Activated B cell treated with CpG ODN at 0.5 μM for 24 hours (primary cell): ENCODE measurements at regions not wholly inside any gene's neighbourhood (a gene's known extent, or its start where the extent isn't known, plus 50 kb on each side); places are given as distances from the start of the nearest gene placed in this dataset.

Experiments
- ATAC-seq: fragments of 200-7000 bp; cut with Tn5 transposase; one replicate; pipeline ENCODE4 v1.10.0; 2021; ENCODE audit warnings: low read depth, mild to moderate bottlenecking, moderate library complexity
- CTCF ChIA-PET: fragments of 350-600 bp; sonication (Branson Sonifier 250); formaldehyde crosslinking; loops from one replicate; lab custom pipeline; 2021; ENCODE audit warnings: antibody characterized with exemption; lab: Charles Lee
- POLR2A ChIA-PET: fragments of 350-600 bp; sonication (Branson Sonifier 250); formaldehyde crosslinking; loops from one replicate; lab custom pipeline; 2021; ENCODE audit warnings: antibody characterized with exemption; lab: Charles Lee
- DNase-seq: peaks from one replicate; pipeline ENCODE4 v3.0.0; 2022
- H3K27ac Mint-ChIP-seq: one replicate; pipeline ENCODE4 v1.8.0; 2020; ENCODE audit warnings: mixed read lengths
- H3K27me3 Mint-ChIP-seq: one replicate; pipeline ENCODE4 v1.8.0; 2021; ENCODE audit warnings: mixed read lengths
- H3K36me3 Mint-ChIP-seq: one replicate; pipeline ENCODE4 v1.8.0; 2021; ENCODE audit warnings: low read depth, mixed read lengths
- H3K4me1 Mint-ChIP-seq: one replicate; pipeline ENCODE4 v1.8.0; 2021; ENCODE audit warnings: mixed read lengths
- H3K4me3 Mint-ChIP-seq: one replicate; pipeline ENCODE4 v1.8.0; 2020; ENCODE audit warnings: mild to moderate bottlenecking, mixed read lengths
- H3K9me3 Mint-ChIP-seq: one replicate; pipeline ENCODE4 v1.8.0; 2020; ENCODE audit warnings: mixed read lengths
- intact Hi-C: fragments of 100-400 bp; cut with micrococcal nuclease; formaldehyde crosslinking; loops from one replicate; pipeline ENCODE4 v1.15.1; 2024
- TF ChIP-seq, protein P1 (sequence below): fragments of 200-600 bp; IDR thresholded peaks from one replicate; pipeline ENCODE4 v1.8.0; 2022; ENCODE audit warnings: antibody characterized with exemption, mild to moderate bottlenecking

DNA sequence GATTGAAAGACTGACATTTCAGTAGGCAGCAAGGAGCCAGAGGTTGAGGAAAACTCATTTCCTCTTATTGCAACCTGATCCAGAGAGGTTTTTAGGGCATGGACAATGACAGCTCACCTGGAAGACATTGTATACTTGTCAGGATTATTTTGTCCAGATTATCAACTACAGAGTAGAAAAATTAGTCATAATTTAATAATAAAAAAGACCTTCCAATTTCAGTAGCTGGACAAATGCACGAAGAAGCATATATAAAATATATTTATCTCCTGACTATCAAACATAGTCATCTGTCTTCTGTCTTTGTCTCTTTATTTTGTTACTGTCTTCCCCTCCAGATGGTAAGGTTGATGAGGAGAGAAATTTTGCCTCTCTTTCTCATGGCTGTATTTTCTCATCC, 330.6 kb upstream of the RAG2 start:
- ATAC-seq, result no peak
- intact Hi-C loops, result no loop called here
- no peaks in the 10 kb centered on the region for H3K4me1 Mint-ChIP-seq

DNA sequence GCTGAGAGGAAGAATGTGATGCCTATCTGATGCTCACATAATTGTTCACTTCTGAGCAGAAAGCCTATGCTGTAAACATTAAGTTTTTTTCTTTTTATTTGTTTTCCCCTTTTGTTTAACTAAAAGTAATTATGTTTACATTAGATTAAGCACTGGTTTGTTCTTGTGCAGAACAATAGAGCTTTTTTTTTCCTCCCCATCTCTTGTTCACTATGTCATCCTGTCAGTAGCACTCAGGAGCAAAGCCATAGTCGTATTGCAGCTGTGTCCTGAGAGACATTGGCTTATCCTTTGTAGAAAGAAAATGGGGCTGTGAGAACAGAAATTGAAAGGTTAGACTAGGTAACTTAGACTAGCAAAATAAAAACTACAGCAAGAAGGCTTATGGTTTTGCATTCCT, 301.8 kb upstream of the RAG2 start:
- Mint-ChIP-seq H3K4me3 (no peak overlapping the region), H3K9me3 (peaks cover under 1% of the 10 kb centered on the region), H3K4me1 (no peaks in the 10 kb centered on the region), H3K36me3 (no peaks in the 10 kb centered on the region), H3K27me3 (no peaks in the 10 kb centered on the region), H3K27ac (no peak overlapping the region)
- DNase-seq (no peak), ATAC-seq (no peak)
- TF ChIP-seq, protein P1, sequence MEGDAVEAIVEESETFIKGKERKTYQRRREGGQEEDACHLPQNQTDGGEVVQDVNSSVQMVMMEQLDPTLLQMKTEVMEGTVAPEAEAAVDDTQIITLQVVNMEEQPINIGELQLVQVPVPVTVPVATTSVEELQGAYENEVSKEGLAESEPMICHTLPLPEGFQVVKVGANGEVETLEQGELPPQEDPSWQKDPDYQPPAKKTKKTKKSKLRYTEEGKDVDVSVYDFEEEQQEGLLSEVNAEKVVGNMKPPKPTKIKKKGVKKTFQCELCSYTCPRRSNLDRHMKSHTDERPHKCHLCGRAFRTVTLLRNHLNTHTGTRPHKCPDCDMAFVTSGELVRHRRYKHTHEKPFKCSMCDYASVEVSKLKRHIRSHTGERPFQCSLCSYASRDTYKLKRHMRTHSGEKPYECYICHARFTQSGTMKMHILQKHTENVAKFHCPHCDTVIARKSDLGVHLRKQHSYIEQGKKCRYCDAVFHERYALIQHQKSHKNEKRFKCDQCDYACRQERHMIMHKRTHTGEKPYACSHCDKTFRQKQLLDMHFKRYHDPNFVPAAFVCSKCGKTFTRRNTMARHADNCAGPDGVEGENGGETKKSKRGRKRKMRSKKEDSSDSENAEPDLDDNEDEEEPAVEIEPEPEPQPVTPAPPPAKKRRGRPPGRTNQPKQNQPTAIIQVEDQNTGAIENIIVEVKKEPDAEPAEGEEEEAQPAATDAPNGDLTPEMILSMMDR, result no peak
- intact Hi-C loops, result no loop called here
- ChIA-PET POLR2A (no interaction called here), CTCF (no interaction called here)

More for the DNA sequence above, 330.6 kb upstream of the RAG2 start:
- TF ChIP-seq, protein P1, result no peak
- no peak for DNase-seq
- Mint-ChIP-seq H3K4me3 (no peak overlapping the region), H3K27ac (no peak overlapping the region), H3K27me3 (no peaks in the 10 kb centered on the region), H3K9me3 (peaks cover 3% of the 10 kb centered on the region), H3K36me3 (no peaks in the 10 kb centered on the region)
- POLR2A ChIA-PET, result no interaction called here
- CTCF ChIA-PET, result no interaction called here

DNA sequence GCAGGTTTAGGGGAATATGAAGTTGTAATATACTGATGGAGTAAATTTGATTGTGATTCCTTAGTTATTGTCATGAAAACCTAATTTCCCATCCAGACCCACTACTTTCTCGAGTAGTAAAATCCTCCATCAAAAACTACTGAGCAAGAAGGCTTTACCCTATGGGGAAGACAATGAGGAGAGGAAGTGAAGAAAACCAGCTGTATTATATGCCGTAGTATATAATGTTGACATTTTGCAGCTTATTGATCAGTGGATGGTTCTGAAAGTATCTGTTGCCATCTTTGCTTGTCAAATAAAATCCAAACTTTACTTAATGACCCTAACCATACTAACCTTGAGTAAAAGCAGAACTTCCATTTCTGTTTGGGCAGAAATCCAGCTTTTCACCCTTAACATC, 292.8 kb upstream of the RAG2 start:
- Mint-ChIP-seq H3K4me3 (no peak overlapping the region), H3K9me3 (no peaks in the 10 kb centered on the region), H3K27ac (no peak overlapping the region), H3K4me1 (no peaks in the 10 kb centered on the region), H3K36me3 (no peaks in the 10 kb centered on the region), H3K27me3 (no peaks in the 10 kb centered on the region)
- intact Hi-C loops, result no loop called here
- ChIA-PET CTCF (no interaction called here), POLR2A (no interaction called here)
- no peak for ATAC-seq
- TF ChIP-seq, protein P1, result no peak
- DNase-seq, result no peak

DNA sequence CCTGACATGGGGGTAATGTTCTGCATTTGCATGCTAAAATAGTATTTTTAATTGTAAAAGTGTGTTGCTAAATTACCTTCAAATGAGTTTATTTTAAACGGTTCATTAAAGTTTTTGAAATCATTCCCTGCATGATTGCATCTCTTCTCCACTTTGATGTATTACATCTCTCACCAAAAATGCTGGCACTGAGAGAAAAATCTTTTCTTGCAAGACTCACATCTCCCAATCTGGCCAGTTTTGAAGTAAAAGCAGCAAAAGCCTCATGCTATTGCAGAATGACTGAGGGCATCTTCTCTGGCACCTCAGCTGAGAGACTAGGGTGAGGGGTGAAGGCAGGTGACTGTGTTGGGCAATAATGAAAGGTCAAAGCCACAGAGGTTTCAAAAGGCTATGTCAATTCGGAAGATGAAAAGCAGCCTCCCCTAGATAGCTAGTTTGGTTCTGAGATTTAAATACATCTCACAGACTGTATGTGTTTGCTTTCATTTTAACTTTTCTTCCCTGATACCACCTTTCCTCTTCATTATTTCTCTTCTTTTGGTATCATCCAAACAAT, 292.2 kb upstream of the RAG2 start:
- no peaks in the 10 kb centered on the region for H3K9me3 Mint-ChIP-seq
- no peaks in the 10 kb centered on the region for H3K36me3 Mint-ChIP-seq
- TF ChIP-seq, protein P1, result no peak
- ChIA-PET POLR2A (no interaction called here), CTCF (no interaction called here)
- DNase-seq, result no peak
- H3K27ac Mint-ChIP-seq, result no peak overlapping the region
- intact Hi-C loops, result no loop called here
- H3K27me3 Mint-ChIP-seq, result no peaks in the 10 kb centered on the region
- H3K4me3 Mint-ChIP-seq, result no peak overlapping the region
- H3K4me1 Mint-ChIP-seq, result no peaks in the 10 kb centered on the region
- no peak for ATAC-seq

DNA sequence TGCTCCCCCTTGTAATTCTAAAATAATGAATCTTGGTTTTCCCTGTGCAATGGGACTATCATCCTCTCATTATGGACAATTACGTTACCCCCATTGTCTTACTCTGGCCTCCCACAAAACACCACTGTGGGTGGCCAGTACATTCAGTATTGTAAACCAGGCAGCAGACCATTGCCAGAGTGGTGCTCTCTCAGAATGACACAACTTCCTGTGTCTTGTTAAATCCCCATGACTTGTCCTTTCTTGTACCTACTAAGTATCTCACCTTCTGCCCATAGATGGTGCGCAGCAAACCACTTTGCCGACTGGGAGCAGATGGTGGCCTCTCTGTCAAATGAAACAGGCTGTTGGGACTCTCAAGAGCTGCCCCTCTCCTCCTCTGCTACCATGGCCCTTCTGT, 287.1 kb upstream of the RAG2 start:
- no peaks in the 10 kb centered on the region for H3K36me3 Mint-ChIP-seq

More for the DNA sequence above, 287.1 kb upstream of the RAG2 start:
- Mint-ChIP-seq H3K9me3 (peaks cover 2% of the 10 kb centered on the region), H3K27me3 (no peaks in the 10 kb centered on the region), H3K27ac (no peak overlapping the region), H3K4me3 (no peak overlapping the region), H3K4me1 (no peaks in the 10 kb centered on the region)
- ChIA-PET POLR2A (no interaction called here), CTCF (no interaction called here)
- ATAC-seq, result no peak
- DNase-seq, result no peak
- intact Hi-C loops, result no loop called here
- TF ChIP-seq, protein P1, result no peak
